ENCODE measurements at regions not wholly inside any gene's neighbourhood (a gene's known extent, or its start where the extent isn't known, plus 50 kb on each side); places are given as distances from the start of the nearest gene placed in this dataset.

GRCh38 chr20:55667955-55668354 lies 337.4 kb downstream of the CBLN4 start:
- Histone ChIP-seq H3K56ac (ENCODE audit: insufficient read length, low read depth, low read length) (no peak overlapping the region), H3K9me3 (ENCODE audit: control insufficient read depth, low read depth, low read length) (no peaks in the 10 kb centered on the region), H2BK15ac (ENCODE audit: low read depth, low read length) (no peak overlapping the region), H4K20me1 (ENCODE audit: control insufficient read depth, insufficient read depth, insufficient read length) (no peaks in the 10 kb centered on the region), H3K4ac (ENCODE audit: low read depth, low read length) (no peak overlapping the region), H3K23me2 (ENCODE audit: insufficient read length, low read depth, low read length, poor library complexity, severe bottlenecking) (no peaks in the 10 kb centered on the region), H3K27ac (ENCODE audit: insufficient read length, low read depth, low read length) (no peak overlapping the region), H3K14ac (ENCODE audit: insufficient read depth, low read length) (no peak overlapping the region), H3K27me3 (ENCODE audit: insufficient read depth, low read length) (no peaks in the 10 kb centered on the region), H2BK5ac (ENCODE audit: insufficient read length, low read length) (no peak overlapping the region), H3K18ac (ENCODE audit: insufficient read length, low read depth, low read length) (no peak overlapping the region), H4K8ac (replicated peaks; ENCODE audit: insufficient read length, low read depth, low read length) (no peak overlapping the region), H3K4me1 (ENCODE audit: insufficient read depth, low read length) (no peaks in the 10 kb centered on the region; the same call in 1 of the 2 replicates), H3K4me2 (ENCODE audit: insufficient read depth, insufficient read length, low read length) (no peak overlapping the region), H3K79me1 (ENCODE audit: insufficient read depth, low read depth, low read length, poor library complexity, severe bottlenecking) (no peaks in the 10 kb centered on the region), H3T11ph (ENCODE audit: low read length) (no peak overlapping the region), H4K5ac (ENCODE audit: insufficient read length, low read depth, low read length) (no peak overlapping the region), H3K79me2 (ENCODE audit: insufficient read depth, low read length) (no peaks in the 10 kb centered on the region), H4K91ac (ENCODE audit: insufficient read length, low read depth, low read length) (no peak overlapping the region), H2AFZ (ENCODE audit: low read length) (no peak overlapping the region), H3K9ac (ENCODE audit: extremely low read depth, insufficient read length, low read length) (no peak overlapping the region), H3K23ac (ENCODE audit: insufficient read length, low read depth, low read length) (no peak overlapping the region), H2BK12ac (ENCODE audit: insufficient read length, low read depth, low read length) (no peak overlapping the region), H2BK120ac (ENCODE audit: low read depth, low read length, poor library complexity, severe bottlenecking) (no peak overlapping the region), H2AK5ac (ENCODE audit: insufficient read length, low read length) (no peak overlapping the region), H2BK20ac (ENCODE audit: low read depth, low read length, poor library complexity, severe bottlenecking) (no peak overlapping the region)
- DNase-seq, result no peak
- H3K36me3 Mint-ChIP-seq (ENCODE audit: insufficient read depth in 1 of 3, low read depth in 3 of 3), result no peaks in the 10 kb centered on the region
- no peak for TF ChIP-seq CTCF (conservative IDR thresholded peaks at IDR 0.05)
- peaks cover 10 to 13% of the 10 kb centered on the region in 2 experiments for H3K4me1 Mint-ChIP-seq
- no peaks in the 10 kb centered on the region for H3K9me3 Mint-ChIP-seq
- H3K4me3 Mint-ChIP-seq, result no peak overlapping the region
- no peak overlapping the region; a peak in 1 of 7 replicates for H3K27ac Mint-ChIP-seq
- WGBS (ENCODE audit: extremely low coverage, insufficient read length, low lambda C conversion rate), result no CpG with 5 or more reads among the region's 3 CpGs
- H3K27me3 Mint-ChIP-seq (ENCODE audit: low read depth), result no peaks in the 10 kb centered on the region

All from H9 (cell line).